Liver (tissue), 8 donors: ENCODE measurements at regions not wholly inside any gene's neighbourhood (a gene's known extent, or its start where the extent isn't known, plus 50 kb on each side); places are given as distances from the start of the nearest gene placed in this dataset.

ENCODE experiments used
- DNase-seq: peaks from one replicate; pipeline ENCODE4 v3.0.0-alpha.2; 2017; ENCODE audit warnings: low spot score
- H3K27ac ChIP-seq, 2 donors: one replicate each; pipeline ENCODE4 v1.7.0; 2013; ENCODE audit warnings: inconsistent platforms in 2 of 2, low read length in 2 of 2, control low read depth in 1 of 2, low read depth in 1 of 2, mild to moderate bottlenecking in 1 of 2
- H3K27me3 ChIP-seq, 4 donors: one replicate each; pipeline versions ENCODE4 v1.6.1 to v1.7.0; 2013; ENCODE audit warnings: low read length in 3 of 4, inconsistent platforms in 1 of 4, mild to moderate bottlenecking in 1 of 4, moderate library complexity in 1 of 4; ENCODE audit not compliant: control insufficient read depth in 4 of 4, insufficient read depth in 4 of 4
- H3K36me3 ChIP-seq, 4 donors: one replicate each; pipeline versions ENCODE4 v1.6.1 to v1.7.0; 2013; ENCODE audit warnings: low read length in 3 of 4, mild to moderate bottlenecking in 3 of 4, low read depth in 1 of 4, moderate library complexity in 1 of 4; ENCODE audit not compliant: control insufficient read depth in 4 of 4, insufficient read depth in 3 of 4
- H3K4me1 ChIP-seq, 4 donors: one replicate each; pipeline versions ENCODE4 v1.6.1 to v1.7.0; 2013; ENCODE audit warnings: low read length in 3 of 4, mild to moderate bottlenecking in 3 of 4, moderate library complexity in 1 of 4; ENCODE audit not compliant: control insufficient read depth in 4 of 4, insufficient read depth in 4 of 4
- H3K4me3 ChIP-seq, 3 donors: one replicate each; pipeline versions ENCODE4 v1.6.1 to v1.7.0; 2013; ENCODE audit warnings: low read length in 3 of 3, control low read depth in 1 of 3, low read depth in 1 of 3, mild to moderate bottlenecking in 1 of 3
- H3K9ac ChIP-seq, 2 donors: one replicate each; pipeline ENCODE4 v1.7.0; 2013; ENCODE audit warnings: low read length in 2 of 2, mild to moderate bottlenecking in 2 of 2, moderate library complexity in 2 of 2, control low read depth in 1 of 2, low read depth in 1 of 2
- H3K9me3 ChIP-seq, 4 donors: one replicate each; pipeline versions ENCODE4 v1.6.1 to v1.7.0; 2013; ENCODE audit warnings: low read length in 3 of 4; ENCODE audit not compliant: control insufficient read depth in 4 of 4
- ATF3 ChIP-seq: IDR thresholded peaks from 2 replicates; pipeline ENCODE4 v1.6.1; 2016; ENCODE audit warnings: antibody characterized with exemption
- CTCF ChIP-seq: fragments of 150-350 bp; IDR thresholded peaks from 2 replicates; pipeline ENCODE4 v1.5.1; 2017; ENCODE audit warnings: improper control_type of control experiment, low read depth, low read length; ENCODE audit not compliant: missing input control
- EGR1 ChIP-seq, 2 donors: IDR thresholded peaks; 2 replicates each; pipeline ENCODE4 v1.6.1; 2016 to 2018; ENCODE audit warnings: antibody characterized with exemption in 2 of 2, low read depth in 2 of 2
- FOXA1 ChIP-seq: IDR thresholded peaks from 2 replicates; pipeline ENCODE4 v1.6.1; 2016; ENCODE audit warnings: antibody characterized with exemption
- FOXA2 ChIP-seq: IDR thresholded peaks from 2 replicates; pipeline ENCODE4 v1.6.1; 2016; ENCODE audit warnings: antibody characterized with exemption
- HNF4A ChIP-seq, 2 donors: conservative IDR thresholded peaks; 2 replicates each; pipeline ENCODE4 v1.6.1; 2016; ENCODE audit warnings: antibody characterized with exemption in 2 of 2, mild to moderate bottlenecking in 2 of 2
- MAX ChIP-seq: IDR thresholded peaks from 2 replicates; pipeline ENCODE4 v1.6.1; 2016; ENCODE audit warnings: antibody characterized with exemption
- NR2F2 ChIP-seq: IDR thresholded peaks from 2 replicates; pipeline ENCODE4 v1.6.1; 2016; ENCODE audit warnings: antibody characterized with exemption
- RAD21 ChIP-seq, 2 donors: IDR thresholded peaks; 2 replicates each; pipeline ENCODE4 v1.6.1; 2016; ENCODE audit warnings: antibody characterized with exemption in 2 of 2, mild to moderate bottlenecking in 2 of 2
- REST ChIP-seq: IDR thresholded peaks from 2 replicates; pipeline ENCODE4 v1.6.1; 2016; ENCODE audit warnings: antibody characterized with exemption, mild to moderate bottlenecking
- RXRA ChIP-seq, 2 donors: IDR thresholded peaks; 2 replicates each; pipeline ENCODE4 v1.6.1; 2017 to 2018; ENCODE audit warnings: antibody characterized with exemption in 2 of 2, mild to moderate bottlenecking in 1 of 2
- SP1 ChIP-seq: IDR thresholded peaks from 2 replicates; pipeline ENCODE4 v1.6.1; 2018; ENCODE audit warnings: antibody characterized with exemption, mild to moderate bottlenecking
- TAF1 ChIP-seq: conservative IDR thresholded peaks from 2 replicates; pipeline ENCODE4 v1.6.1; 2016; ENCODE audit warnings: antibody characterized with exemption, mild to moderate bottlenecking
- YY1 ChIP-seq: IDR thresholded peaks from 2 replicates; pipeline ENCODE4 v1.6.1; 2016; ENCODE audit warnings: antibody characterized with exemption, mild to moderate bottlenecking
- WGBS: extraction: QIAGEN DNeasy Blood & Tissue Kit; methylation state at CpG from one replicate; pipeline ENCODE4 v1.1.7; 2013; 5-methylcytosine and 5-hydroxymethylcytosine counted together
- donor health status: healthy.
- donor health status: healthy.
- donor health status: healthy.
- donor health status: healthy.
- donor health status: healthy.

GRCh38 chr5:111952555-111952954, 195.6 kb upstream of the NREP start:
- no peaks in the 10 kb centered on the region for H3K36me3 ChIP-seq
- H3K9ac ChIP-seq = no peak overlapping the region
- no peak overlapping the region for H3K4me3 ChIP-seq
- H3K4me1 ChIP-seq = no peaks in the 10 kb centered on the region
- no peaks in the 10 kb centered on the region for H3K27me3 ChIP-seq
- WGBS = 89% methylated on average over 2 of the region's 2 CpGs
- H3K9me3 ChIP-seq = no peaks in the 10 kb centered on the region
- TF ChIP-seq ATF3 (no peak), NR2F2 (no peak), FOXA2 (no peak)
- H3K27ac ChIP-seq = no peak overlapping the region
- DNase-seq = no peak

GRCh38 chr5:111950660-111951059, 193.7 kb upstream of the NREP start:
- H3K36me3 ChIP-seq = no peaks in the 10 kb centered on the region
- no peak overlapping the region for H3K9ac ChIP-seq

More at GRCh38 chr5:111950660-111951059, 193.7 kb upstream of the NREP start:
- TF ChIP-seq REST (no peak), EGR1 (IDR thresholded peaks at IDR 0.05; ENCODE audit: low read depth in 2 of 2) (no peak), SP1 (no peak), RXRA (IDR thresholded peaks at IDR 0.05) (no peak), RAD21 (IDR thresholded peaks at IDR 0.05) (no peak), CTCF (no peak), FOXA1 (no peak), MAX (no peak), FOXA2 (no peak), ATF3 (no peak), YY1 (no peak), TAF1 (no peak), HNF4A (conservative IDR thresholded peaks at IDR 0.05) (no peak)
- H3K4me3 ChIP-seq = no peak overlapping the region
- 75% methylated on average over 1 of the region's 1 CpG for WGBS
- no peaks in the 10 kb centered on the region for H3K4me1 ChIP-seq
- DNase-seq = no peak
- H3K27ac ChIP-seq = no peak overlapping the region
- H3K27me3 ChIP-seq = no peaks in the 10 kb centered on the region
- no peaks in the 10 kb centered on the region for H3K9me3 ChIP-seq
